IMR-90 (cell line): ENCODE measurements at regions not wholly inside any gene's neighbourhood (a gene's known extent, or its start where the extent isn't known, plus 50 kb on each side); places are given as distances from the start of the nearest gene placed in this dataset.

Source experiments
- ATAC-seq: fragments of 200-7000 bp; cut with Tn5 transposase; 2 replicates; pipeline ENCODE4 v1.9.1; 2020; ENCODE audit warnings: low read depth, mild to moderate bottlenecking, moderate library complexity
- BruUV-seq: library from RNA; stranded (reverse); fragments of 400-500 nt; replicated peaks from 2 replicates; lab custom pipeline; 2021; lab: Mats Ljungman, UMichigan
- CTCF ChIA-PET: fragments of 300-600 bp; formaldehyde crosslinking; extraction: SDS; loops from one replicate; lab custom pipeline; 2021; ENCODE audit warnings: antibody characterized with exemption; lab: Yijun Ruan, JAX
- POLR2A ChIA-PET: fragments of 300-600 bp; sonication (Branson Sonifier 250); formaldehyde crosslinking; loops from one replicate; lab custom pipeline; 2022; ENCODE audit warnings: antibody characterized with exemption; ENCODE audit not compliant: unreplicated experiment; lab: Charles Lee
- DNase-seq: peaks from one replicate; pipeline ENCODE4 v3.0.0; 2013
- H2AFZ ChIP-seq: replicated peaks from 2 replicates; pipeline ENCODE3; 2013; ENCODE audit warnings: low read length, mild to moderate bottlenecking; ENCODE audit not compliant: poor library complexity
- H2AK5ac ChIP-seq: 2 replicates; pipeline ENCODE4 v1.6.1; 2013; ENCODE audit warnings: low read depth, low read length, inconsistent platforms
- H2AK9ac ChIP-seq: replicated peaks from 2 replicates; pipeline ENCODE3; 2013; ENCODE audit warnings: mild to moderate bottlenecking, low read depth, low read length, moderate library complexity; ENCODE audit not compliant: poor library complexity
- H2BK120ac ChIP-seq: 2 replicates; pipeline ENCODE4 v1.6.1; 2013; ENCODE audit warnings: low read depth, low read length, inconsistent platforms
- H2BK15ac ChIP-seq: 3 replicates; pipeline ENCODE4 v1.6.1; 2013; ENCODE audit warnings: low read depth, low read length, inconsistent platforms
- H2BK20ac ChIP-seq: 2 replicates; pipeline ENCODE4 v1.6.1; 2013; ENCODE audit warnings: low read depth, mild to moderate bottlenecking, inconsistent platforms, low read length, moderate library complexity
- H2BK5ac ChIP-seq: 2 replicates; pipeline ENCODE4 v1.6.1; 2013; ENCODE audit warnings: mild to moderate bottlenecking, low read depth, low read length, inconsistent platforms; ENCODE audit not compliant: poor library complexity, severe bottlenecking
- H3K14ac ChIP-seq: replicated peaks from 2 replicates; pipeline ENCODE4 v1.6.1; 2013; ENCODE audit warnings: low read depth, low read length, inconsistent platforms
- H3K18ac ChIP-seq: 2 replicates; pipeline ENCODE4 v1.6.1; 2013; ENCODE audit warnings: low read depth, low read length, control low read depth
- H3K23ac ChIP-seq: 2 replicates; pipeline ENCODE4 v1.6.1; 2013; ENCODE audit warnings: low read depth, low read length, inconsistent platforms
- H3K27ac ChIP-seq: 2 replicates; pipeline ENCODE4 v1.5.1; 2013; ENCODE audit warnings: mild to moderate bottlenecking, control low read depth, low read length; ENCODE audit not compliant: insufficient read depth
- H3K27me3 ChIP-seq: 2 replicates; pipeline ENCODE4 v1.6.1; 2013; ENCODE audit warnings: low read length; ENCODE audit not compliant: control insufficient read depth, insufficient read depth
- H3K36me3 ChIP-seq: 2 replicates; pipeline ENCODE4 v1.6.1; 2013; ENCODE audit warnings: low read length, mixed read lengths; ENCODE audit not compliant: control insufficient read depth, insufficient read depth
- H3K4ac ChIP-seq: 2 replicates; pipeline ENCODE4 v1.6.1; 2013; ENCODE audit warnings: low read depth, low read length, inconsistent platforms
- H3K4me1 ChIP-seq: 2 replicates; pipeline ENCODE4 v1.6.1; 2013; ENCODE audit warnings: low read length, mixed read lengths; ENCODE audit not compliant: control insufficient read depth, insufficient read depth
- H3K4me2 ChIP-seq: 2 replicates; pipeline ENCODE4 v1.6.1; 2013; ENCODE audit warnings: low read depth, mild to moderate bottlenecking, control low read depth, low read length, moderate library complexity
- H3K4me3 ChIP-seq: 2 replicates; pipeline ENCODE4 v1.5.1; 2013; ENCODE audit warnings: low read depth, mild to moderate bottlenecking, control low read depth, low read length, moderate library complexity; ENCODE audit not compliant: insufficient read depth
- H3K56ac ChIP-seq: 2 replicates; pipeline ENCODE4 v1.6.1; 2013; ENCODE audit warnings: low read length, inconsistent platforms; ENCODE audit not compliant: insufficient read depth; ENCODE audit errors: extremely low read depth
- H3K79me1 ChIP-seq, 2 experiments: 2 replicates each; pipeline ENCODE4 v1.6.1; 2013; ENCODE audit warnings: low read length in 2 of 2, inconsistent platforms in 1 of 2, low read depth in 1 of 2
- H3K9ac ChIP-seq: 2 replicates; pipeline ENCODE4 v1.6.1; 2013; ENCODE audit warnings: low read depth, low read length, control low read depth
- H3K9me1 ChIP-seq: 2 replicates; pipeline ENCODE4 v1.6.1; 2013; ENCODE audit warnings: low read length, inconsistent platforms; ENCODE audit not compliant: insufficient read depth
- H3K9me3 ChIP-seq: 2 replicates; pipeline ENCODE4 v1.6.1; 2013; ENCODE audit warnings: low read length; ENCODE audit not compliant: control insufficient read depth, insufficient read depth
- H4K20me1 ChIP-seq: 2 replicates; pipeline ENCODE4 v1.6.1; 2013; ENCODE audit warnings: low read length, inconsistent platforms; ENCODE audit not compliant: insufficient read depth
- H4K5ac ChIP-seq: 2 replicates; pipeline ENCODE4 v1.6.1; 2013; ENCODE audit warnings: mild to moderate bottlenecking, low read depth, low read length, control low read depth
- H4K8ac ChIP-seq, 2 experiments: 2 replicates each; pipeline ENCODE4 v1.6.1; 2013; ENCODE audit warnings: low read depth in 2 of 2, low read length in 2 of 2, control low read depth in 1 of 2, inconsistent platforms in 1 of 2
- H4K91ac ChIP-seq: 2 replicates; pipeline ENCODE4 v1.6.1; 2013; ENCODE audit warnings: low read depth, low read length, inconsistent platforms; ENCODE audit not compliant: insufficient read depth
- BHLHE40 ChIP-seq: fragments of 150-350 bp; IDR thresholded peaks from 2 replicates; pipeline ENCODE4 v1.6.1; 2016; ENCODE audit warnings: mild to moderate bottlenecking, low read depth, low read length
- CEBPB ChIP-seq: IDR thresholded peaks from 2 replicates; pipeline ENCODE4 v1.6.1; 2012; ENCODE audit warnings: low read depth, low read length, improper control_type of control experiment
- CHD1 ChIP-seq: IDR thresholded peaks from 2 replicates; pipeline ENCODE4 v1.6.1; 2012; ENCODE audit warnings: low read depth, low read length, improper control_type of control experiment
- CTCF ChIP-seq: conservative IDR thresholded peaks from 2 replicates; pipeline ENCODE4 v1.5.1; 2012; ENCODE audit warnings: mild to moderate bottlenecking, low read depth, low read length, improper control_type of control experiment
- ELK1 ChIP-seq: fragments of 150-350 bp; IDR thresholded peaks from 2 replicates; pipeline ENCODE4 v1.6.1; 2016; ENCODE audit warnings: low read depth, mild to moderate bottlenecking, low read length, moderate library complexity, borderline replicate concordance
- FOS ChIP-seq: fragments of 150-350 bp; IDR thresholded peaks from 2 replicates; pipeline ENCODE4 v1.6.1; 2016; ENCODE audit warnings: low read depth, low read length
- MAFK ChIP-seq: IDR thresholded peaks from 2 replicates; pipeline ENCODE4 v1.6.1; 2012; ENCODE audit warnings: low read depth, low read length, improper control_type of control experiment
- MAZ ChIP-seq: IDR thresholded peaks from 2 replicates; pipeline ENCODE4 v1.6.1; 2012; ENCODE audit warnings: low read depth, mild to moderate bottlenecking, low read length, improper control_type of control experiment, moderate library complexity, borderline replicate concordance
- MXI1 ChIP-seq: IDR thresholded peaks from 2 replicates; pipeline ENCODE4 v1.6.1; 2012; ENCODE audit warnings: low read depth, mild to moderate bottlenecking, low read length, moderate library complexity, borderline replicate concordance
- NFE2L2 ChIP-seq: fragments of 150-350 bp; IDR thresholded peaks from 2 replicates; pipeline ENCODE4 v1.6.1; 2016; ENCODE audit warnings: low read depth, mild to moderate bottlenecking, low read length
- POLR2A ChIP-seq: IDR thresholded peaks from 2 replicates; pipeline ENCODE4 v1.6.1; 2012; ENCODE audit warnings: mild to moderate bottlenecking, low read depth, low read length
- RAD21 ChIP-seq: IDR thresholded peaks from 2 replicates; pipeline ENCODE4 v1.6.1; 2012; ENCODE audit warnings: low read length, improper control_type of control experiment
- RCOR1 ChIP-seq: IDR thresholded peaks from 2 replicates; pipeline ENCODE4 v1.6.1; 2012; ENCODE audit warnings: mild to moderate bottlenecking, low read length, improper control_type of control experiment; ENCODE audit not compliant: insufficient replicate concordance
- RFX5 ChIP-seq: IDR thresholded peaks from 2 replicates; pipeline ENCODE4 v1.8.0; 2012; ENCODE audit warnings: low read depth, mild to moderate bottlenecking, low read length, moderate library complexity
- SMC3 ChIP-seq: fragments of 150-350 bp; IDR thresholded peaks from 2 replicates; pipeline ENCODE4 v1.6.1; 2016; ENCODE audit warnings: low read depth, mild to moderate bottlenecking, antibody characterized with exemption, low read length, moderate library complexity
- USF2 ChIP-seq: fragments of 150-350 bp; IDR thresholded peaks from 2 replicates; pipeline ENCODE4 v1.6.1; 2017; ENCODE audit warnings: mild to moderate bottlenecking, antibody characterized with exemption, low read length, low read depth
- WGBS, 2 experiments: methylation state at CpG; one replicate each; pipeline versions ENCODE4 v1.1.5 to v1.1.7; 2013; ENCODE audit warnings: missing lambda C conversion rate in 2 of 2; ENCODE audit not compliant: insufficient read length in 1 of 2; ENCODE audit errors: extremely low coverage in 2 of 2; 5-methylcytosine and 5-hydroxymethylcytosine counted together
- dilution Hi-C: fragments of 300-500 bp; cut with HindIII; formaldehyde crosslinking; loops from one replicate; pipeline ENCODE4 v1.14.3; 2018; ENCODE audit warnings: low sequenced_read_pairs; ENCODE audit not compliant: unreplicated experiment
- in situ Hi-C: fragments of 300-500 bp; cut with MboI; formaldehyde crosslinking; loops from 3 replicates; pipeline ENCODE4 v1.14.3; 2019; ENCODE audit warnings: low sequenced_read_pairs, inconsistent platforms, mixed read lengths
- intact Hi-C: fragments of 100-400 bp; cut with micrococcal nuclease; formaldehyde crosslinking; loops from 2 replicates; pipeline ENCODE4 v1.10.0; 2022

- H3K4ac ChIP-seq, result 0 out of 2 replicates have a peak overlapping the region, but pooled peaks have one; percentile 29
- no peak overlapping the region for H3K4me2 ChIP-seq
- no peaks in the 10 kb centered on the region for H3K9me1 ChIP-seq
Measured at GRCh38 chr1:222061711-222062359, 319.9 kb upstream of the DUSP10 start.

More at GRCh38 chr1:222061711-222062359, 319.9 kb upstream of the DUSP10 start:
- no peak overlapping the region for H2BK15ac ChIP-seq
- H3K4me3 ChIP-seq, result no peak overlapping the region
- no peak overlapping the region for H2BK5ac ChIP-seq
- H3K36me3 ChIP-seq, result no peaks in the 10 kb centered on the region
- POLR2A ChIA-PET, result no interaction called here
- no peak; the same call in 1 of the 2 replicates for ATAC-seq
- peak overlapping the region in 1 of 2 experiments; percentile 20; a peak in 1 of 4 replicates for H4K8ac ChIP-seq
- H4K91ac ChIP-seq, result no peak overlapping the region
- no peak overlapping the region for H3K27ac ChIP-seq
- H2BK120ac ChIP-seq, result no peak overlapping the region
- no peak overlapping the region for H2AFZ ChIP-seq
- no peaks in the 10 kb centered on the region for H4K20me1 ChIP-seq
- no peak overlapping the region for H3K9ac ChIP-seq
- no peaks in the 10 kb centered on the region for H3K79me1 ChIP-seq
- H3K9me3 ChIP-seq, result peaks cover 7% of the 10 kb centered on the region
- BruUV-seq, result no TSS peak
- no CpG with 5 or more reads among the region's 3 CpGs for WGBS, 2 experiments
- no peak overlapping the region for H2AK9ac ChIP-seq
- peaks cover 3% of the 10 kb centered on the region; the same call in 1 of the 2 replicates for H3K4me1 ChIP-seq
- dilution Hi-C loops (no loop called here), intact Hi-C loops (no loop called here), in situ Hi-C loops (no loop called here)
- H3K14ac ChIP-seq, result 0 out of 2 replicates have a peak overlapping the region, but pooled peaks have one; percentile 37
- no peak for TF ChIP-seq CEBPB
- no peak for TF ChIP-seq MXI1
- no peak for TF ChIP-seq POLR2A
- no peak for TF ChIP-seq RAD21
- no peak for TF ChIP-seq MAFK
- TF ChIP-seq CTCF, result no peak
- no peak for TF ChIP-seq MAZ
- no peak for TF ChIP-seq USF2
- TF ChIP-seq ELK1, result no peak
- TF ChIP-seq SMC3, result no peak
- no peak for TF ChIP-seq RFX5
- TF ChIP-seq CHD1, result no peak
- TF ChIP-seq NFE2L2, result no peak
- TF ChIP-seq BHLHE40, result no peak
- no peak for TF ChIP-seq FOS
- no peak for TF ChIP-seq RCOR1
- H2BK20ac ChIP-seq, result peak overlapping the region; percentile 18; the same call in 1 of the 2 replicates
- DNase-seq, result no peak
- peak overlapping the region; percentile 29; the same call in 1 of the 2 replicates for H4K5ac ChIP-seq
- H3K18ac ChIP-seq, result no peak overlapping the region
- H2AK5ac ChIP-seq, result no peak overlapping the region
- H3K56ac ChIP-seq, result no peak overlapping the region
- peak overlapping the region; percentile 60 for H3K23ac ChIP-seq
- no peaks in the 10 kb centered on the region for H3K27me3 ChIP-seq
- CTCF ChIA-PET, result no interaction called here
